Stimulated activated CD4-positive, alpha-beta T cell treated with anti-CD3 and anti-CD28 coated beads, TNF-alpha, amount 100 ng/mL, for 1 hour (primary cell): ENCODE measurements at regions not wholly inside any gene's neighbourhood (a gene's known extent, or its start where the extent isn't known, plus 50 kb on each side); places are given as distances from the start of the nearest gene placed in this dataset.
"Not testable (repeated sequence)": the region's sequence is repeated elsewhere in the genome, so short reads cannot be mapped to it uniquely, and the experiment has no call there.

Experiments
- DNase-seq, 3 donors: peaks; one replicate each; pipeline ENCODE4 v3.0.0-alpha.2; 2020; ENCODE audit warnings: low read depth in 3 of 3, low spot score in 1 of 3

DNA sequence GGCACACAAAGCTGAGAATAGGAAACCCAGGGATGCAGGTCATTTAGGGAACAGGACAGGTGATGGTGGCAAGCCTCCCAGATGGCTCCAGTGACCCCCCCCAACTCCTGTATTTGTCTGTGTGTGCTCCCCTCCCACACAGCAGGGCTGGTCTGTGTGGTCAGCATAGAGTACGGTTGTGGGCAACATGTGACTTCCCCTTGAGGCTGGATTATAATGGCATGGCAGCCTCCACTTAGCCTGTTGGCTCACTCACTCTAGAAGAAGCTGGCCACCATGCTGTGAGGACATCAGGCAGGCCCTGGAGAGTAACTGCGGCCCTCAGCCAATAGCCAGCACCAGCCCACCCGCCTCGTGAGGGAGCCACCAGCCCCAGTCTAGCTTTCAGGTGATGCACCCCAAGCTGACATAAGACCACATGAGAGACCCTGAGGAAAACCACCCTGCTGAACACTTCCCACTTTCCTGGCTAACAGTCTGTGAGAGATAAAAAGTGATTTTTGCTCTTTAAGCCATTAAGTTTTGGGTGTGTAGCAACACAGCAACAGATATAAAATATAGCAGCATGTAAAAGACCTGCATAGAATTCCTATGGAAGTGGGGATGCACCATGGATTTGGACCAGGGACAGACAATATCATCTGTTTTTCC, 151.3 kb downstream of the LAT start:
- not testable (repeated sequence) for DNase-seq

DNA sequence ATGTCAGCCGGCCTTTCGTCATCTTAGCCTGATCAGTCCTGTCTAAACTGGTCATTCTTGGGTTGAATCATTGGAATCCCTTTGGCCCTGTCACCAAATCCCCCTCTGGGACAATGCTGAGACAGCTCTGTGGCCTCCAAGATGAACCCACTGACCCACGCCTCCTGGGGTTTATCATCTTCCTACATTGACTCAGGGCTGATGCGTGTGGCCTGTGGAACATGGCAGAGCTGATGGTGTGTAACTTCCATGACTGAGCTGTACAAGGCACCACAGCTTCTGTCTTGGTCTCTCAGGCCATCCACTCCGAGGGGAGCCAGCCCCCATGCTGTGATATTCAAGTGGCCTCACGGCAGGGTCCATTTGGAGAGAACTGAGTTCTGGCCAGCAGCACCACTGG, 150.2 kb downstream of the LAT start:
- not testable (repeated sequence) for DNase-seq

GRCh38 chr16:29133681-29134430, 149.0 kb downstream of the LAT start:
- DNase-seq: not testable (repeated sequence)

GRCh38 chr16:29132869-29133268, 148.0 kb downstream of the LAT start:
- DNase-seq: not testable (repeated sequence)

- not testable (repeated sequence) for DNase-seq
Observed at GRCh38 chr16:29132444-29132843, 147.6 kb downstream of the LAT start.

- not testable (repeated sequence) for DNase-seq
Observed at GRCh38 chr16:29130901-29131851, 146.3 kb downstream of the LAT start.

DNA sequence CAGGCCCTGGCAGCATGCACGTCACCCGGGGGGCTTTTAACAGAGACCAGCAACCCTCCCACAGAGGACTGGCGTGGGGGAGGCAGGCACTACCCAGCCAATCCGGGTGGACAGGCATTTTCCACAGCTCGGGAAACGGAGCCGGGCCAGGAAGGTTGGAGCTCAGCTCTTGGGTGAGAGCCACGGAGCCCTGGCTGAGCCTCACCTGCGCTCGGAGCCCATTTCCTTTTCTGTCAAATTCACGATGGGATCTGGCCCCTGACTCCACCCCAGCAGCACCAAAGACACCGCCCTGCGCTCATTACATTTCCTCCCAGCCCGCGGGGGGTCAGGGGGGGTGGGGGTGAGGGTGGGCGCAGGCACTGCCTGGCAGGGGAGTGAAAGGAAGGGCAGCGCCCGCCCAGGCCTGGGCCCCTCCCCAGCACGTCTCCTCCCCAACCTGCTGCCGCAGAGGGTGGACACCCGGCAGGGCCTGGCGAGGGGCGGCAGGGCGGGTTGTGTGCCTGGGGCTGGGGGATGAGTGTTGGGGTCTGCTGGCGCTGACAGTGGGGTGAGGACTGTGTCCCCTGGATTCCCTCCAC, 145.4 kb downstream of the LAT start:
- not testable (repeated sequence) for DNase-seq

- DNase-seq: not testable (repeated sequence)
Observed at GRCh38 chr16:29129458-29130038, 144.7 kb downstream of the LAT start.

- DNase-seq: not testable (repeated sequence)
Observed at GRCh38 chr16:29128732-29129457, 144.0 kb downstream of the LAT start.

- DNase-seq: not testable (repeated sequence)
Observed at GRCh38 chr16:29127806-29128420, 143.1 kb downstream of the LAT start.

DNA sequence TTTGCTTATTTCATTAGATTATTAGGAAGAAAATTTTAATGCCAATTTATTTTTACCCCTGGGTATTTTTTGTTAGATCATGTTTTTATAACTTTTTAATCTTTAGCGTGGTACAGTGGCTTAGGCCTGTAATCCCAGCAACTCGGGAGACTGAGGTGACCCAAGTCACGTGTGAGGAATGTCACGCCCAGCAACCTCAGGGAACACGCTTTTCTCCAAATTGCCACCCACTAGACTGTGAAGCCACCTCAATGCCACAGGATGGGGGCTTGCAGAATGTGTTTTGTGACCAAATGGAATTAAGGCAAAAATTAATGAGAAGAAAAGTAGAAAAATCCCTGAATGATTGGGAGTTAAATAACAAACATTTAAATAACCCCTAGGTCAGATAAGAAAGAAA, 141.8 kb downstream of the LAT start:
- no peak for DNase-seq

GRCh38 chr16:29126057-29126494, 141.2 kb downstream of the LAT start:
- no peak for DNase-seq

DNA sequence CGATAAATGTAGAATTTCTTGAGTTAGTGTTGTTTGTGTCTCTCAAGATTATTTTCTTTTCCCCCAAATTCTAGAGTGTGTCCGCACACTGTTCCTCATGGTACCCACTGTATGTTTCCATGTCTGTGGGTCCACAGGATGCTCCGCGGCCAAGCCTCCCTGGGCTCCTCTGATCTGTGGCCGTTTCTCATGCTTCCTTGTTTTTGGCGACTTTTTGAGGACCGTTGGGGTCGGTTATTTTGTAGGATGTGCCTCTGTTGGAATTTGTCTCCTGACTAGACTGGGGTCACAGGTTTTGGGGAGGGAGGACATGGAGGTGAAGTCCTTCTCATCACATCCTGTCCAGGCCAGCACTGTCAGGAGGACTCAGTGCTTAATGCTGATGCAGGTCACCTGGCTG, 140.0 kb downstream of the LAT start:
- DNase-seq: no peak

DNA sequence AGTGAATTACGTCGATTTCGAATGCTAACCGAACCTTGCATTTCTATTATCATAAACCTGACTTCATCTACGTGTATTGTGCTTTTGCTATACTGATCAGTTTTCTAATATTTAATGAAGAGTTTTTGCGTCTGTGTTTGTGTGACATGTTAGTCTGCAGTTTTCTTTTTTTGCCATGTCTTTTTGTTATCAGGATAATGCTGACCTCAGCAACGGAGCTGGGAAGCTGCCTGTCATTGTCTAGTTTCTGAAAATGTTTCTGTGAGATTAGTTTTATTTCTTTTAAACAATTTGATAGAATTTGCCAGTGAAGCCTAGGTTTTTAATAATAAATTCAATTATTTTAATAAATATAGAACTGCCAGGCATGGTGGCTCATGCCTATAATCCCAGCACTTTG, 139.3 kb downstream of the LAT start:
- not testable (repeated sequence) for DNase-seq

DNA sequence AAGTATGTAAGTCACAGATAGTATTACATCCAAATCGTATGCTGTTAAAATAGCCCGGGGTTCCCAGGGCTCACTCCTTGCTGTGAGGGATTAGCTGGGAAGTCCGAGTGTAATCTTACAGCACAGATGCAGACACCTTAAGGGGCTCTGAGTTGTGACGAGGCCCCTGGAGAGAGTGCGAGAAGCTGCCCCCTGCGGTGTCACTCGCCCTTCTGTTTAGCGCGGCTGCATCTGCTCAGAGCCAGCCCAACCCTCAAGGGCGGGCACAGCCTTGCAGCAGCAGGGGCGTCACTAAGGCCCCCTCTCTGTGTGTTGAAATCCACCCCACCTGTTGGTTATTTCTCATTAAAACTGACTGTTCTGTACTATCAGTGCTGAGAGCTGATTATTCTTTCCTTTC, 135.8 kb downstream of the LAT start:
- not testable (repeated sequence) for DNase-seq

GRCh38 chr16:29118301-29118957, 133.6 kb downstream of the LAT start:
- not testable (repeated sequence) for DNase-seq

DNA sequence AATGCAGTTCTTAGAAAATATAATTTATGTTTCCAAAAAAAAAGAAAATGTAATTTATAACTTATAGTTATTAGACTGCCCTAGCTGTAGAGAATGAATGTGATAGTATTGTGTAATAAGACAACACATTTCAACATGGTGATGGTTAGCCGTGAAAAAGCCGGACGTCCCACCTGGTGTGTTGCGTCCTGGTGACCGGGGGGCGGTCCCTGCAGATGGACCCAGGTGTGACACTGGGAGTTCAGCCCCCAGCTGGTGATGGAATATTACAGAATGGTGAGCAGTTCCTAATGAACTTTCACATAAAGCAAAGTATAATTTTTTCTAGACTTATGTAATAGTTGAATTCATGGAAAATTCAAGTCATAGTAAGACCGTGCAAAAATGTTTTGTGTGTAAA, 132.8 kb downstream of the LAT start:
- DNase-seq: no peak

GRCh38 chr16:29116980-29117379, 132.1 kb downstream of the LAT start:
- DNase-seq: no peak

- DNase-seq: not testable (repeated sequence)
Observed at GRCh38 chr16:29116207-29116606, 131.4 kb downstream of the LAT start.
